ENCODE measurements at regions not wholly inside any gene's neighbourhood (a gene's known extent, or its start where the extent isn't known, plus 50 kb on each side); places are given as distances from the start of the nearest gene placed in this dataset.

GRCh38 chr14:59055006-59055405 lies 133.5 kb upstream of the DAAM1 start (continued):
- TF ChIP-seq BACH1 (IDR thresholded peaks at IDR 0.05; ENCODE audit: low read length) (no peak), HDAC6 (IDR thresholded peaks at IDR 0.05; ENCODE audit: low read depth, low read length) (no peak), SRF (IDR thresholded peaks at IDR 0.05; ENCODE audit: low read depth, low read length) (no peak)
